HL-60 (cell line): ENCODE measurements at regions not wholly inside any gene's neighbourhood (a gene's known extent, or its start where the extent isn't known, plus 50 kb on each side); places are given as distances from the start of the nearest gene placed in this dataset.

Experiments
- DNase-seq, 2 experiments: peaks; one replicate each; pipeline ENCODE4 v3.0.0-alpha.2; 2010 to 2020; ENCODE audit warnings: low read depth in 1 of 2, low spot score in 1 of 2
- H3K27ac ChIP-seq: fragments of 250-450 bp; sonication (Bioruptor Pico); replicated peaks from 2 replicates; pipeline ENCODE4 v1.5.1; 2020; ENCODE audit warnings: mild to moderate bottlenecking, moderate library complexity
- H3K27me3 ChIP-seq: fragments of 250-450 bp; sonication (Bioruptor Pico); 2 replicates; pipeline ENCODE4 v1.5.1; 2021; ENCODE audit warnings: mild to moderate bottlenecking, moderate library complexity; ENCODE audit not compliant: insufficient read depth, poor library complexity, severe bottlenecking
- H3K4me3 ChIP-seq: replicated peaks from 2 replicates; pipeline ENCODE4 v1.5.1; 2011; ENCODE audit warnings: mild to moderate bottlenecking, control low read depth, low read length; ENCODE audit not compliant: insufficient read depth
- CTCF ChIP-seq: IDR thresholded peaks from one replicate; pipeline ENCODE4 v1.5.1; 2011; ENCODE audit warnings: low read length, control low read depth, inconsistent platforms; ENCODE audit not compliant: insufficient read depth
- GABPA ChIP-seq: IDR thresholded peaks from 2 replicates; pipeline ENCODE4 v1.6.1; 2012; ENCODE audit warnings: low read depth
- POLR2AphosphoS5 ChIP-seq: IDR thresholded peaks from 2 replicates; pipeline ENCODE4 v1.6.1; 2012; ENCODE audit warnings: low read depth
- REST ChIP-seq: IDR thresholded peaks from 2 replicates; pipeline ENCODE4 v1.6.1; 2012; ENCODE audit warnings: low read depth; ENCODE audit not compliant: insufficient replicate concordance
- SPI1 ChIP-seq: IDR thresholded peaks from 2 replicates; pipeline ENCODE4 v1.6.1; 2012; ENCODE audit warnings: low read depth, mild to moderate bottlenecking, borderline replicate concordance

- no peak for DNase-seq
- Histone ChIP-seq H3K27ac (no peak overlapping the region), H3K27me3 (no peaks in the 10 kb centered on the region), H3K4me3 (no peak overlapping the region)
- no peak for TF ChIP-seq POLR2AphosphoS5
- TF ChIP-seq REST, result no peak
- no peak for TF ChIP-seq CTCF
- TF ChIP-seq SPI1, result no peak
- TF ChIP-seq GABPA, result no peak
Measured at GRCh38 chr4:84263415-84263814, 235.7 kb downstream of the NKX6-1 start.

GRCh38 chr4:84260495-84260894 is 238.6 kb downstream of the NKX6-1 start:
- TF ChIP-seq REST (no peak), POLR2AphosphoS5 (no peak), CTCF (no peak), GABPA (no peak), SPI1 (no peak)
- no peaks in the 10 kb centered on the region for H3K27me3 ChIP-seq
- no peak for DNase-seq
- no peak overlapping the region for H3K27ac ChIP-seq
- no peak overlapping the region for H3K4me3 ChIP-seq

GRCh38 chr4:84258905-84259830 is 239.9 kb downstream of the NKX6-1 start:
- Histone ChIP-seq H3K4me3 (no peak overlapping the region), H3K27me3 (no peaks in the 10 kb centered on the region), H3K27ac (no peak overlapping the region)
- DNase-seq, result peak in 1 of 2 experiments; percentile 9
- TF ChIP-seq CTCF, result peak; percentile 36
- TF ChIP-seq SPI1, result no peak
- no peak for TF ChIP-seq REST
- no peak for TF ChIP-seq POLR2AphosphoS5
- no peak for TF ChIP-seq GABPA
